GM18858 (cell line): ENCODE measurements at regions not wholly inside any gene's neighbourhood (a gene's known extent, or its start where the extent isn't known, plus 50 kb on each side); places are given as distances from the start of the nearest gene placed in this dataset.

Source experiments
- ATAC-seq: cut with Tn5 transposase; IDR thresholded peaks from one replicate; pipeline ENCODE4 v1.9.1; 2021; ENCODE audit not compliant: unreplicated experiment

GRCh38 chr3:193754719-193755118 is 161.7 kb downstream of the OPA1 start:
- no peak for ATAC-seq

- ATAC-seq: no peak
Observed at GRCh38 chr3:193756536-193756935, 163.5 kb downstream of the OPA1 start.

- ATAC-seq: no peak
Observed at GRCh38 chr3:193757457-193757856, 164.4 kb downstream of the OPA1 start.

- ATAC-seq: no peak
Observed at GRCh38 chr3:193761969-193762368, 169.0 kb downstream of the OPA1 start.

- ATAC-seq: no peak
Observed at GRCh38 chr3:193762657-193763056, 169.6 kb downstream of the OPA1 start.

- no peak for ATAC-seq
Observed at GRCh38 chr3:193764959-193765358, 172.0 kb downstream of the OPA1 start.

- no peak for ATAC-seq
Observed at GRCh38 chr3:193767353-193768069, 174.5 kb downstream of the OPA1 start.

GRCh38 chr3:193768070-193768394 is 175.0 kb downstream of the OPA1 start:
- no peak for ATAC-seq

- no peak for ATAC-seq
Observed at GRCh38 chr3:193769437-193769836, 176.4 kb downstream of the OPA1 start.

- no peak for ATAC-seq
Observed at GRCh38 chr3:193771011-193771652, 178.1 kb downstream of the OPA1 start.

- no peak for ATAC-seq
Observed at GRCh38 chr3:193771653-193772421, 178.8 kb downstream of the OPA1 start.

- no peak for ATAC-seq
Observed at GRCh38 chr3:193772422-193772763, 179.4 kb downstream of the OPA1 start.

- ATAC-seq: no peak
Observed at GRCh38 chr3:193773266-193774220, 180.5 kb downstream of the OPA1 start.

- ATAC-seq: no peak
Observed at GRCh38 chr3:193774272-193774915, 181.4 kb downstream of the OPA1 start.

GRCh38 chr3:193774916-193775285 is 181.9 kb downstream of the OPA1 start:
- ATAC-seq: no peak

GRCh38 chr3:193775421-193776077 is 182.5 kb downstream of the OPA1 start:
- no peak for ATAC-seq

- no peak for ATAC-seq
Observed at GRCh38 chr3:193776626-193777358, 183.8 kb downstream of the OPA1 start.

- ATAC-seq: no peak
Observed at GRCh38 chr3:193777524-193777923, 184.5 kb downstream of the OPA1 start.

GRCh38 chr3:193778676-193779075 is 185.7 kb downstream of the OPA1 start:
- no peak for ATAC-seq
